Activated T-cell treated with anti-CD3 and anti-CD28 coated beads, Interleukin-2, amount 50 U/mL, for 48 hours (primary cell): ENCODE measurements at regions not wholly inside any gene's neighbourhood (a gene's known extent, or its start where the extent isn't known, plus 50 kb on each side); places are given as distances from the start of the nearest gene placed in this dataset.
"Not testable (repeated sequence)": the region's sequence is repeated elsewhere in the genome, so short reads cannot be mapped to it uniquely, and the experiment has no call there.

Experiments
- DNase-seq, 2 experiments: peaks; one replicate each; pipeline ENCODE4 v3.0.0-alpha.2; 2020

DNA sequence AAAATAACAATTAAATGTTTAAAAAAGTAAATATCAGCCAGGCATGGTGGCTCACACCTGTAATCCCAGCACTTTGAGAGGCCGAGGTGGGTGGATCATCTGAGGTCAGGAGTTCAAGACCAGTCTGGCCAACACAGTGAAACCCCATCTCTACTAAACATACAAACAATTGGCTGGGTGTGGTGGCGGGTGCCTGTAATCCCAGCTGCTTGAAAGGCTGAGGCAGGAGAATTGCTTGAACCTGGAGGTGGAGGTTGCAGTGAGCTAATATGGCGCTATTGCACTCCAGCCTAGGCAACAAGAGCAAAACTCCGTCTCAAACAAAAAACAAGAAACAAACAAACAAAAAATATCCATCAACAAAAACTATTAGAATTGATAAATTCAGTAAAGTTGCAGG, 77.5 kb downstream of the SNX5 start:
- not testable (repeated sequence) for DNase-seq

DNA sequence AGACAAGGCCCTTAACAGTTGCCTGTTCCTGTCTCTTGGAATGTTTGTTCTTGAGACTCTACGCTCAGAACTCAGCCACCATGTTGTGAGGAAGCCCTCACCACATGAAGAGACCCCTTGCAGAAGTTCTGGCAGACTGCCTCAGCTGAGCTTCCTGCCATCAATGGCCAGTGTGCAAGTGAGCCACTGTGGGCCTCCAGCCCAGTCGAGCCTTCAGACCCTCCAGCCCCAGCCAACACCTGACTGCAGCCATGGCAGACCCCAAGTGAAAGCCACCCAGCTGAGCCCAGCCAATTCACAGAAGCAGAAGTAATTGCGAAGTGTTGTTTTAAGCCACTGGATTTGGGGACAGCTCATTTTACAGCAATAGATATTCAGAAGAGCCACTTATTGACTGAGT, 78.3 kb downstream of the SNX5 start:
- no peak for DNase-seq

- DNase-seq, result no peak
Observed at GRCh38 chr20:17889226-17889625, 79.4 kb downstream of the SNX5 start.

GRCh38 chr20:17888044-17888443, 80.5 kb downstream of the SNX5 start:
- DNase-seq, result no peak

DNA sequence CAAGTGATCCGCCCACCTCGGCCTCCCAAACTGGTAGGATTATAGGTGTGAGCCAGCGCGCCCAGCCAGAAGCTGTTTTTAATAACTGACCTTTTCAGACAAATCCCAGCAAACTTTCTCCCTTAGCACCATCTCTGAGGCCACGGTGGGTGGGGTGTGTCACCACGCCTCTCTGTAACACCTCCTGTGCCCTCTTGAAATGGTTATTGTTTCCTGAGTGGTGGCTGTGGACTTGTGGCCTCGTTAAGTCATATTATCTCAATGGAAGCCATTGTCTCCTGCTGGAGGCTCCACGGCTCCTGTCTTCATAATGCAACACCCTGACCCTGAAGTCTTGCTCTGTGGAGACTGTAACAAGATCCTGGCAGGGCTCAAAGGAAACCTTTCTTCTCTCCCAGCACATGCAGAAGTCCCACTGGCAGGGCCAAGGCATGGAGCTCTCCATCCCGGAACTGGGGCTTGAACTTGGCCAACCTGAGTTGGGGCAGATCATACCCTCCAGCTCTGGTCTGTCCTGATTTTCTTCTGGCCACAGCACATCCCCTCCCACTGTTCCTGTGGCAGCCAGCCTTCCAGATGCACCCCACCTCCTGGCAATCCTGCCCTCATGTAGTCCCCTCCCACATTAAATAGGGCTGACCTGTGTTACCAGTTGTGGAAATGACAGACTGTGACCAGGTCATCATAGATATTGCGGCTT, 81.1 kb downstream of the SNX5 start:
- DNase-seq, result no peak

GRCh38 chr20:17885544-17885943, 83.0 kb downstream of the SNX5 start:
- no peak for DNase-seq

DNA sequence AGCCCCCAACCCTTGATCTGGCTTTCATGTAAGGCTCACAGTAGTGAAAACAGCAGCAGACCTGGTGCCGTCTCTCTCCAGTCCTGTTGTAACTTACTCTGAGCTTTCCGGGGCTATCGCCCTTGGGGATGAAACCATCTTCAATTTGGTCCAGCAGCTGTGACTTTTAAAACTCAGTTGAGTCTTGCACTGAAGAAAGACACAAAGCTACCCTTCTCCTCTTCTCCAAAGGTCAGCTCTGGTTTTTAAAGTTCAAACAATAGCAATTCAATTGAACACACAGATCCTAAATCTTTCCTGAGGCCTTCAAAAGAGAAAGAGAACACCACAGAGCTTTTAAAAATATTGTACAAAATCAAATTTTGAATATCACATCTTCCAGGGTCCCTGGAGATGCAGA, 83.5 kb downstream of the SNX5 start:
- DNase-seq, result no peak

DNA sequence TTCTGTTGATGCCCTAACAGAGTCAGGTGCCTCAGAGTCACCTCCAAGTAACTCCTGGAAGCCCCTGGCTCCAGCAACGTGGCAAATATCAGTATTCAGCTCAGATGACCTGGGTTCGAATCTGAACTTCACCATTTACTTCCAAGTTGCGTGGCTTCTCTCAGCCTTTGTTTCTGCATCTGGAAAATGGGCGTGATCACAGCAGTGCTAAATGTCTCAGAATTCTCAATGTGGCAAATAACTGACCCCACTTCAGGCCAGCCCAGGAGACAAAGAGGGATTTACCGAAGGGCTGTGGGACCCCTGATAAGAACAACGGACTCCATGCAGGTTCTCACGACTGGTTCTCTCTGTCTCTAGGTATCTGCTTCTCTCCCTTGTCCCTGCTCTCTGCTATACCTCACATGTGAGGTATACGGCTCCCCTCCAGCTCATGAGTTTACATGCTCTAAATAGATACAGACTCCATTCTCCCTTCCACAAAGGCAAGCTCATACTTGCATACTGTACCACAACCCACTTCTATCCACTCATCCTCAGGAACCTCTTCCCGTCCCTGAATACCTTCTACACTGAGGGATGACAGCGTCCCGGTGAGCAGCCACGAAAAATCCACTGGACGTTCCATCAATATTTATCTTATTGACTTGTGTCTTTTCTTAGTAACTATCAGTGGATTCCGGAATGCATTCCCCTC, 84.1 kb downstream of the SNX5 start:
- no peak for DNase-seq

DNA sequence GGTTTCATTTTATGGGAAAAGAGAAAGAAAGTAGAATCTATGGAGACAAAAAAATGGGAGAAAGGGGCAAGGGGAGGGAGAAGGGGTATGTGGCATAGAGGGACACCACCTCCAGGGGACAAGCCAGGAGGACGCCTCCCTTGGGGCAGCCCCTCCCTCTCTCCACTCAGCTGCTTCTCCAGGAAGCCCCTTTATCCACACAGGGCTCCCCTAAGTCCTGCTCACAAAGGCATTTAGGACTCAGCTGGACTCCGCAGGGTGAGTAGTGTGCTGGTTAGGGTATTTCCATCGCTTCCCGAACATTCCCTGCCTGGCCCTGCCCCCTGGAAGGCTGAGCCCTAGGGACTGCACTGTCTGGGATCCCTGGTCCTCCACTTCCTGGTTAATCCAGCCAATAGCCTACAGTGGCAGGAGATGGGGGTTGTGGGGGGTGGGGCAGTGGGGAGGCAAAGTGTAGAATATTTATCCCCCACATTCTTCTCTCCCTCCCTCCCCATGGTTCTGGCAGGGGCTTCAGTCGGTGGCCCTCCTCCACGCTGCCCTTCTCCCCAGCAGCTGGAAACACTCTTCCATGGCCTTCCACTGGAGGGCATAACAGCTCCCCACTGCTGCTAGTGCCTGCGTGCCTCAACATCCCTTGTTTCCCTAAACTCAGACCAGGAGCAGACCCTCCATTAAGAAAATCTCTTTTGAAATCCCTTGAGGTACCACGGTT, 84.8 kb downstream of the SNX5 start:
- DNase-seq, result no peak

- DNase-seq, result no peak
Observed at GRCh38 chr20:17882834-17883591, 85.6 kb downstream of the SNX5 start.

DNA sequence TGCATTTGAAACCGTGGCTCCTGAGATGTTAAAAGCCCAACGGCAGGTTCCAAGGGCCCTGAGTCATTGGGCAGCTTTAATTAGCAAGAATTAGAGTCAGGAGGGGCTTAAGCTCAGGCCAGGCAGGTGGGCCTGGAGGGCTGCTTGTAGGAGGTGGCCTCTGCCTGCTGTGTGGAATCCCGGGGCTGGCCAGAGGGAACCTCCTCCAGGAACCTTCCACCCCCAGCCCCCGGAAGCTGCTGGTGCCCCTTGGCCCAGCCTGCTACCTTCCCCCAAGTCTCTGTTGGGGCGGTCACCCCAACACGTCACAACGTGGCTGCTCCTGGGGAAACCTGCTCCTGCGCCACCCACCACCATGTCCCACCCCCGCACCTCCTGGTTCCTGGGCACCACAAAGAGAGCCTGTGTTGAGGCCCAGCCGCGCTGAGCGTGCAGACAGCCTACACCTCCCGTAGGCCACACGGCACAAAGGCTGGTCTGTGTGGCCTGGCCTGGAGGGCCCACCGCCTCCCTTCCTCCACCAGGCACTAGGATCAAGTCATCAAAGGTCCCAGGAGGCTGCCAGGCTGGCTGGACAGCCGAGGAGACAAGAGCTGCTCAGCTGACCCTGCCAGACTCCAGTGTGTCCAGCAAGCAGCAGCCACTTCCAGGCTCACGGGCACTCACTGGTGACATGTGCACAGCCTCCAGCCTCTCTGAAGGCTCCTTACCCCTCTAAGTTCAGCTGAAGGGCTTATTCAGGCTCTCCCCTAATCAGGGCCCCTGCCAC, 86.3 kb downstream of the SNX5 start:
- DNase-seq, result no peak

- no peak for DNase-seq
Observed at GRCh38 chr20:17881741-17882064, 86.9 kb downstream of the SNX5 start.

DNA sequence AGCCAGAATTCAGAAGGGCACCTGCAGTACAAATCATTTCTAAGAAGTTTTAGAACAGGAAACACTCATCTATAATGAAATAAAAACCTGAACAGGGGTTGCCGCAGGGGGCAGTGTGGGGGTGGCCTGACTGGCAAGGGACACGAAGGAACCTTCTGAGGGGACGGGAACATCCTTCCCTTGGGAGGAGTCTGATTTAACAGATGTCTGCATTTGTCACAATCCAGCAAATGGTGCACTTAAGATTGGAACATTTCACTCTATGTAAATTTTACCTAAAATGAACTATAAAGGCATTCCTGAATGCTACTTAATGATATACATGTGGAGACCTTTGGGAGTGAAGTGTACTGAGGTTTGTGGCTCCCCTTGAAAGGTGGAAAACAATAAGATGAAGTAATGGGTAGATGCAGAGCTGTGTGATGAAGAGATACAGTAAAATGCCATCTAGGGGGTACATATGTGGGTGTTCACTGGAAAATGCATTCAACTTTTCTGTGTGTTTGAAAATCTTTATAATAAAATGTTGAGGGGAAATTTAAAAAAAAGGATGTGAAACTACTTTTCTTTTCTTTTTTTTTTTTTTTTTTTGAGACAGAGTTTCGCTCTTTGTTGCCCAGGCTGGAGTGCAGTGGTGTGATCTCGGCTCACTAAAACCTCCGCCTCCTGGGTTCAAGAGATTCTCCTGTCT, 89.5 kb downstream of the SNX5 start:
- peak; percentile 30 to 45 for DNase-seq

DNA sequence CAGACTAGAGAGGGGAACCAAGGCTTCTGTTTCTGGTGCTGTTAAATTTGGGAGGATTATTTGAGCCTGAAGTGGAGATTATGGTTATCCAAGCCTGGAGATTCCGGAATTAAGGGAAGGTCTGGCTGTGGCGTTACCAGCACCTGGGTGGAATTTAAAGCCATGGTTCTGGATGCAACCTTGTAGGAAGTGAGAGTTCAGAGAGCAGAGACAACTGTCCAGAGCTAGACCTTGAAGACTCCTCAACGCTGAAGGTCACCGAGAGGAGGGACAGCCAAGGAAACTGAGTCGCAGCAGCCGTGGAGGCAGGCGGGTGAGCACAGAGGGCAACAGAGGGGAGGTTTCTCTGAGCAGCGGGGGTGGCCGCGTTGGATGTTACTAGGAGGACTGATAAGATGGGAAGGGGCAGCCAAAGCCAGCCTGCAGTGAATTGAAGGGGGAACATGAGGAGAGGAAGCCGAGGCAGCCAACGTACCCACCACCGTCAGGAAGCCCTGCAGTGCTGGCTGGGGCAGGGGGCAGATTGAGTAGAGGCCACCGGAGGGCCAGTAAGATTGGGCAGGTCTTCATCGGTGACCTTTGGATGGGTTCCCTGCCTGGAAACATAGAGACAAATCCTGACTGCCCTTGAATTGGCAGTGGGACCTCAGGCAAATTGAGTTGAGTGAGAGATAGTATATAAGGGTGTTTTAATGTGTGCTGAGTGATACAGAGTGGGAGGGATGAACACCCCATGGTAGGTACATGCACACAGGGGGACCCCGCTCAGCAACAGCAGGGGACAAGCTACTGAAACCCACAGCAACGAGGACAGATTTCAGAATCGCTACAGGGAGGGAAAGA, 90.3 kb downstream of the SNX5 start:
- no peak for DNase-seq

DNA sequence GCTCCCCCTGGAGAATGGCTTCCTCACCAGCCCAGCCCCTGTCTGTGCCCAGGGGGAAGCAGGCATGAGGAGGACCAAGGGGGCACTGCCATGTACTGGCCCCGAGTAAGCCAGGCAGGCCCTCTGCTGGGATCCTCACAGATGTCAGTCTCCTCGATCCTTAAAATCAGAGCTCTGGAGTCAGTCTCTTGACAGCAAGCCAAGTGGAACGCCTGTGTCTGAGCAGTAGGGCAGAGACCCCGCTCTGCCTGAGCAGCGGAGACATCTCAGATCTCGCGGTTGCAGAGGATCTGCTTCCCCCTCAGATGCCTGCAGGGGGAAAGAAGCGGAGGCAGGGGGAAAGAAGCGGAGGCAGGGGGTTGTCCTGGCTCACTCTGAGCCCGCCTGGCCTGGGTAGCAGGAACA, 92.6 kb downstream of the SNX5 start:
- no peak for DNase-seq

DNA sequence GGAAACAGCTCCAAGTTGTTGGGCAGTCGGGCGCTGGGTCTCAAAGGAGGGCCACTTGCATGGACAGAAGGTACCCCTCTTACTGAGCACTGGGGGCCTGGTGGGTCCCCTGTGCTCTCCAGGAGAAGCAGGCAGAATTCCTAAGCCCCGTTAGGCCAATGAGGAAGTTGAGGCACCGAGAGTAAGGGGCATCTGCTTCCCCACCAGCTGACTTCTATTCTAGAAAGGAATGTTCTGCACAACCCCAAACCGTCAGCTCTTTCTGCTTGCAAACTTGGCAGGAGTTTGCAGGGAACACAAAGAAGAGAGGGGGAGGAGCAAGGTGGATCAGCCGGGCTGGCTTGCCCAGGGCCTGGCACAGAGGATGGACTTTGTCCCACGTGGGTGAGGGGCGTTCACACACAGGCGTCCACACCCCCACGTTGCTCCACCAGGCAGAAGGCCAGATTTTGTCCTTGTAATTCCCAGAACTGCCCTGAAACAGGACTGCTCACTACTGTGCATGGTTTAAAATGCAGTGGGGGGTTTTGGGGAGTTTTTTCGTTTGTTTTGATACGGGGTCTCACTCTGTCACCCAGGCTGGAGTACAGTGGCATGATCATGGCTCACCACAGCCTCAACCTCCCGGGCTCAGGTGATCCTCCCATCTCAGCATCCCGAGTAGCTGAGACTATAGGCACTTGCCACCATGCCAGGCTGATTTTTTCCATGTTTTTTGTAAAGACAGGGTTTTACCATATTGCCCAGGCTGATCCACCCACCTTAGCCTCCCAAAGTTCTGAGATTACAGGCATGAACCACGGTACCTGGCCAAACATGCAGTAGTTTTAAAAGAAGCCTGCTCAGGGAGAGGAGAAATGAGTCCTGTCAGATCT, 93.3 kb downstream of the SNX5 start:
- no peak for DNase-seq

GRCh38 chr20:17874271-17875105, 94.1 kb downstream of the SNX5 start:
- DNase-seq, result no peak

GRCh38 chr20:17873410-17874270, 95.0 kb downstream of the SNX5 start:
- no peak for DNase-seq
